Neural crest cell (in vitro differentiated cells): ENCODE measurements at regions not wholly inside any gene's neighbourhood (a gene's known extent, or its start where the extent isn't known, plus 50 kb on each side); places are given as distances from the start of the nearest gene placed in this dataset.

Source experiments
- DNase-seq: peaks from one replicate; pipeline ENCODE4 v3.0.0; 2021; ENCODE audit warnings: low read depth, mixed read lengths, low spot score
- H3K27ac Mint-ChIP-seq: one replicate; pipeline ENCODE4 v1.8.0; 2021; ENCODE audit warnings: mild to moderate bottlenecking, mixed read lengths; ENCODE audit not compliant: unreplicated experiment
- H3K27me3 Mint-ChIP-seq: 2 replicates; pipeline ENCODE4 v1.8.0; 2021; ENCODE audit warnings: low read depth, mild to moderate bottlenecking, mixed read lengths
- H3K36me3 Mint-ChIP-seq: 2 replicates; pipeline ENCODE4 v1.8.0; 2021; ENCODE audit warnings: low read depth, mild to moderate bottlenecking, mixed read lengths
- H3K4me1 Mint-ChIP-seq: 2 replicates; pipeline ENCODE4 v1.8.0; 2021; ENCODE audit warnings: mixed read lengths
- H3K4me3 Mint-ChIP-seq: one replicate; pipeline ENCODE4 v1.8.0; 2021; ENCODE audit warnings: mild to moderate bottlenecking, mixed read lengths
- H3K9me3 Mint-ChIP-seq: 2 replicates; pipeline ENCODE4 v1.8.0; 2021; ENCODE audit warnings: mixed read lengths
- CTCF ChIP-seq: fragments of 200-600 bp; sonication (generic); conservative IDR thresholded peaks from 2 replicates; pipeline ENCODE4 v1.5.0; 2021; ENCODE audit warnings: antibody characterized with exemption, mild to moderate bottlenecking

- no peak overlapping the region for H3K27ac Mint-ChIP-seq
- H3K9me3 Mint-ChIP-seq, result no peaks in the 10 kb centered on the region
- no peak for DNase-seq
- H3K27me3 Mint-ChIP-seq, result peaks cover 3% of the 10 kb centered on the region
- H3K4me3 Mint-ChIP-seq, result no peak overlapping the region
- H3K36me3 Mint-ChIP-seq, result no peaks in the 10 kb centered on the region
- no peaks in the 10 kb centered on the region for H3K4me1 Mint-ChIP-seq
- TF ChIP-seq CTCF, result no peak
These were observed 259.2 kb downstream of the JRKL start for GRCh38 chr11:96648991-96649390.

- Mint-ChIP-seq H3K9me3 (no peaks in the 10 kb centered on the region), H3K4me3 (no peak overlapping the region)
- no peak for DNase-seq
These were observed 262.7 kb downstream of the JRKL start for GRCh38 chr11:96652516-96652915.

GRCh38 chr11:96655474-96655873, 265.7 kb downstream of the JRKL start:
- no peak overlapping the region for H3K27ac Mint-ChIP-seq
- TF ChIP-seq CTCF, result no peak

More at GRCh38 chr11:96652516-96652915, 262.7 kb downstream of the JRKL start:
- TF ChIP-seq CTCF, result no peak
- H3K27ac Mint-ChIP-seq, result no peak overlapping the region
- no peaks in the 10 kb centered on the region for H3K27me3 Mint-ChIP-seq
- H3K4me1 Mint-ChIP-seq, result no peaks in the 10 kb centered on the region
- H3K36me3 Mint-ChIP-seq, result no peaks in the 10 kb centered on the region

GRCh38 chr11:96658436-96658835, 268.6 kb downstream of the JRKL start:
- DNase-seq, result no peak
- Mint-ChIP-seq H3K27ac (no peak overlapping the region), H3K36me3 (no peaks in the 10 kb centered on the region), H3K4me1 (no peaks in the 10 kb centered on the region), H3K9me3 (no peaks in the 10 kb centered on the region), H3K4me3 (no peak overlapping the region), H3K27me3 (no peaks in the 10 kb centered on the region)
- no peak for TF ChIP-seq CTCF

More at GRCh38 chr11:96655474-96655873, 265.7 kb downstream of the JRKL start:
- no peaks in the 10 kb centered on the region for H3K9me3 Mint-ChIP-seq
- H3K4me1 Mint-ChIP-seq, result no peaks in the 10 kb centered on the region
- H3K27me3 Mint-ChIP-seq, result no peaks in the 10 kb centered on the region
- no peaks in the 10 kb centered on the region for H3K36me3 Mint-ChIP-seq
- H3K4me3 Mint-ChIP-seq, result no peak overlapping the region
- no peak for DNase-seq

GRCh38 chr11:96664110-96664509, 274.3 kb downstream of the JRKL start:
- Mint-ChIP-seq H3K27me3 (no peaks in the 10 kb centered on the region), H3K36me3 (no peaks in the 10 kb centered on the region), H3K27ac (no peak overlapping the region), H3K4me1 (no peaks in the 10 kb centered on the region), H3K4me3 (no peak overlapping the region), H3K9me3 (no peaks in the 10 kb centered on the region)
- DNase-seq, result no peak
- no peak for TF ChIP-seq CTCF
